Neural cell (in vitro differentiated cells): ENCODE measurements at regions not wholly inside any gene's neighbourhood (a gene's known extent, or its start where the extent isn't known, plus 50 kb on each side); places are given as distances from the start of the nearest gene placed in this dataset.

Experiments used
- H2AFZ ChIP-seq: fragments of 200-600, 300-800 bp; sonication (generic), shearing (Covaris generic); 2 replicates; pipeline ENCODE4 v1.6.0; 2014; ENCODE audit warnings: low read depth, mild to moderate bottlenecking, antibody characterized with exemption, low read length, moderate library complexity
- H3F3A ChIP-seq: fragments of 200-600 bp; shearing (Covaris generic); 2 replicates; pipeline ENCODE4 v1.6.1; 2016; ENCODE audit warnings: mild to moderate bottlenecking, moderate library complexity, mixed read lengths, antibody characterized with exemption, low read length; ENCODE audit not compliant: insufficient read depth, poor library complexity, severe bottlenecking
- H3K27ac ChIP-seq: fragments of 200-600, 300-800 bp; sonication (generic), shearing (Covaris generic); 2 replicates; pipeline ENCODE4 v1.5.1; 2014; ENCODE audit warnings: mild to moderate bottlenecking, low read length, moderate library complexity
- H3K27me3 ChIP-seq: fragments of 300-800, 200-600 bp; sonication (generic), shearing (Covaris generic); 2 replicates; pipeline ENCODE4 v1.6.0; 2014; ENCODE audit warnings: mild to moderate bottlenecking, low read depth, low read length, moderate library complexity; ENCODE audit not compliant: insufficient read depth
- H3K36me3 ChIP-seq: fragments of 300-800, 200-600 bp; sonication (generic), shearing (Covaris generic); 2 replicates; pipeline ENCODE4 v1.5.1; 2014; ENCODE audit warnings: mild to moderate bottlenecking, antibody characterized with exemption, low read length, moderate library complexity; ENCODE audit not compliant: insufficient read depth
- H3K4me2 ChIP-seq: fragments of 300-800, 200-600 bp; sonication (generic), shearing (Covaris generic); 2 replicates; pipeline ENCODE4 v1.6.0; 2014; ENCODE audit warnings: mild to moderate bottlenecking, low read length
- H3K4me3 ChIP-seq: fragments of 300-800, 200-600 bp; sonication (generic), shearing (Covaris generic); 2 replicates; pipeline ENCODE4 v1.5.1; 2014; ENCODE audit warnings: mild to moderate bottlenecking, low read length, moderate library complexity
- H3K79me2 ChIP-seq: fragments of 200-600 bp; shearing (Covaris generic); replicated peaks from 2 replicates; pipeline ENCODE4 v1.6.0; 2014; ENCODE audit warnings: mild to moderate bottlenecking, low read length, moderate library complexity; ENCODE audit not compliant: insufficient read depth
- H3K9ac ChIP-seq: fragments of 300-800, 200-600 bp; sonication (generic), shearing (Covaris generic); 2 replicates; pipeline ENCODE4 v1.6.1; 2016; ENCODE audit warnings: mild to moderate bottlenecking, low read length, mixed read lengths
- H3K9me2 ChIP-seq: fragments of 200-600 bp; shearing (Covaris generic); 2 replicates; pipeline ENCODE4 v1.6.1; 2016; ENCODE audit warnings: mild to moderate bottlenecking, low read length, mixed read lengths; ENCODE audit not compliant: insufficient read depth
- H3K9me3 ChIP-seq: fragments of 200-600, 300-800 bp; sonication (generic), shearing (Covaris generic); 2 replicates; pipeline ENCODE4 v1.6.1; 2016; ENCODE audit warnings: mild to moderate bottlenecking, mixed run types, low read length, moderate library complexity, mixed read lengths
- H4K20me1 ChIP-seq: fragments of 200-600 bp; shearing (Covaris generic); 2 replicates; pipeline ENCODE4 v1.6.1; 2016; ENCODE audit warnings: mild to moderate bottlenecking, mixed run types; ENCODE audit not compliant: insufficient read depth
- EP300 ChIP-seq: fragments of 450-650 bp; conservative IDR thresholded peaks from 2 replicates; pipeline ENCODE4 v1.6.1; 2014; ENCODE audit warnings: antibody characterized with exemption, mild to moderate bottlenecking, moderate library complexity; ENCODE audit not compliant: poor library complexity, severe bottlenecking
- EZH2 ChIP-seq: fragments of 200-600, 300-800 bp; shearing (Covaris generic), sonication (generic); IDR thresholded peaks from 2 replicates; pipeline ENCODE4 v1.6.1; 2014; ENCODE audit warnings: antibody characterized with exemption, low read length, borderline replicate concordance, mild to moderate bottlenecking; ENCODE audit not compliant: insufficient read depth, poor library complexity, severe bottlenecking
- MXI1 ChIP-seq: fragments of 450-650 bp; conservative IDR thresholded peaks from 2 replicates; pipeline ENCODE4 v1.6.1; 2014; ENCODE audit warnings: antibody characterized with exemption, mild to moderate bottlenecking; ENCODE audit not compliant: poor library complexity, severe bottlenecking
- POLR2AphosphoS5 ChIP-seq: IDR thresholded peaks from 2 replicates; pipeline ENCODE4 v1.6.1; 2012
- RAD21 ChIP-seq: fragments of 450-650 bp; conservative IDR thresholded peaks from 2 replicates; pipeline ENCODE4 v1.6.1; 2014; ENCODE audit warnings: antibody characterized with exemption, mild to moderate bottlenecking, moderate library complexity
- REST ChIP-seq: IDR thresholded peaks from 2 replicates; pipeline ENCODE4 v1.6.1; 2012; ENCODE audit warnings: borderline replicate concordance
- SMC3 ChIP-seq: fragments of 450-650 bp; conservative IDR thresholded peaks from 2 replicates; pipeline ENCODE4 v1.6.1; 2014; ENCODE audit warnings: antibody characterized with exemption, mild to moderate bottlenecking, moderate library complexity; ENCODE audit not compliant: poor library complexity
- TAF1 ChIP-seq: IDR thresholded peaks from 2 replicates; pipeline ENCODE4 v1.6.1; 2012; ENCODE audit warnings: low read depth
- TF ChIP-seq, protein P1 (sequence below): fragments of 450-650 bp; IDR thresholded peaks from 2 replicates; pipeline ENCODE4 v1.5.1; 2014; ENCODE audit warnings: antibody characterized with exemption, mild to moderate bottlenecking, moderate library complexity; ENCODE audit not compliant: poor library complexity, severe bottlenecking

- H3K9me2 ChIP-seq: no peaks in the 10 kb centered on the region
- no peak overlapping the region for H3K4me2 ChIP-seq
- H3K9me3 ChIP-seq: no peaks in the 10 kb centered on the region
- no peak overlapping the region for H2AFZ ChIP-seq
- no peak overlapping the region for H3K27ac ChIP-seq
- no peaks in the 10 kb centered on the region for H4K20me1 ChIP-seq
- no peak overlapping the region for H3K4me3 ChIP-seq
- H3K36me3 ChIP-seq: no peaks in the 10 kb centered on the region
- no peaks in the 10 kb centered on the region for H3F3A ChIP-seq
- TF ChIP-seq RAD21 (no peak), TAF1 (no peak), MXI1 (no peak), REST (no peak), EZH2 (no peak), SMC3 (no peak), EP300 (no peak), POLR2AphosphoS5 (no peak)
- TF ChIP-seq, protein P1, sequence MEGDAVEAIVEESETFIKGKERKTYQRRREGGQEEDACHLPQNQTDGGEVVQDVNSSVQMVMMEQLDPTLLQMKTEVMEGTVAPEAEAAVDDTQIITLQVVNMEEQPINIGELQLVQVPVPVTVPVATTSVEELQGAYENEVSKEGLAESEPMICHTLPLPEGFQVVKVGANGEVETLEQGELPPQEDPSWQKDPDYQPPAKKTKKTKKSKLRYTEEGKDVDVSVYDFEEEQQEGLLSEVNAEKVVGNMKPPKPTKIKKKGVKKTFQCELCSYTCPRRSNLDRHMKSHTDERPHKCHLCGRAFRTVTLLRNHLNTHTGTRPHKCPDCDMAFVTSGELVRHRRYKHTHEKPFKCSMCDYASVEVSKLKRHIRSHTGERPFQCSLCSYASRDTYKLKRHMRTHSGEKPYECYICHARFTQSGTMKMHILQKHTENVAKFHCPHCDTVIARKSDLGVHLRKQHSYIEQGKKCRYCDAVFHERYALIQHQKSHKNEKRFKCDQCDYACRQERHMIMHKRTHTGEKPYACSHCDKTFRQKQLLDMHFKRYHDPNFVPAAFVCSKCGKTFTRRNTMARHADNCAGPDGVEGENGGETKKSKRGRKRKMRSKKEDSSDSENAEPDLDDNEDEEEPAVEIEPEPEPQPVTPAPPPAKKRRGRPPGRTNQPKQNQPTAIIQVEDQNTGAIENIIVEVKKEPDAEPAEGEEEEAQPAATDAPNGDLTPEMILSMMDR: no peak
- no peaks in the 10 kb centered on the region for H3K79me2 ChIP-seq
- H3K9ac ChIP-seq: no peak overlapping the region
- no peaks in the 10 kb centered on the region for H3K27me3 ChIP-seq
Measured at GRCh38 chr19:41505105-41505504, 62.1 kb downstream of the ERICH4 start.

- no peak overlapping the region for H3K4me2 ChIP-seq
- no peak overlapping the region for H3K4me3 ChIP-seq
- H4K20me1 ChIP-seq: no peaks in the 10 kb centered on the region
- no peak for TF ChIP-seq MXI1
- TF ChIP-seq EZH2: no peak
- no peak for TF ChIP-seq TAF1
- no peak for TF ChIP-seq RAD21
- no peak for TF ChIP-seq POLR2AphosphoS5
- TF ChIP-seq REST: no peak
- TF ChIP-seq, protein P1: no peak
- TF ChIP-seq EP300: no peak
- TF ChIP-seq SMC3: no peak
- H3K79me2 ChIP-seq: no peaks in the 10 kb centered on the region
- no peak overlapping the region for H2AFZ ChIP-seq
- H3K9me2 ChIP-seq: no peaks in the 10 kb centered on the region
- H3F3A ChIP-seq: no peaks in the 10 kb centered on the region
- H3K9ac ChIP-seq: no peak overlapping the region
- no peaks in the 10 kb centered on the region for H3K27me3 ChIP-seq
- H3K27ac ChIP-seq: no peak overlapping the region
- no peaks in the 10 kb centered on the region for H3K9me3 ChIP-seq
- H3K36me3 ChIP-seq: no peaks in the 10 kb centered on the region
Measured at GRCh38 chr19:41510484-41510883, 65.5 kb upstream of the CEACAM21 start.
